Neural cell (in vitro differentiated cells): ENCODE measurements at regions not wholly inside any gene's neighbourhood (a gene's known extent, or its start where the extent isn't known, plus 50 kb on each side); places are given as distances from the start of the nearest gene placed in this dataset.

ENCODE experiments used
- EP300 ChIP-seq: fragments of 450-650 bp; conservative IDR thresholded peaks from 2 replicates; pipeline ENCODE4 v1.6.1; 2014; ENCODE audit warnings: antibody characterized with exemption, mild to moderate bottlenecking, moderate library complexity; ENCODE audit not compliant: poor library complexity, severe bottlenecking
- EZH2 ChIP-seq: fragments of 200-600, 300-800 bp; shearing (Covaris generic), sonication (generic); IDR thresholded peaks from 2 replicates; pipeline ENCODE4 v1.6.1; 2014; ENCODE audit warnings: antibody characterized with exemption, low read length, borderline replicate concordance, mild to moderate bottlenecking; ENCODE audit not compliant: insufficient read depth, poor library complexity, severe bottlenecking
- MXI1 ChIP-seq: fragments of 450-650 bp; conservative IDR thresholded peaks from 2 replicates; pipeline ENCODE4 v1.6.1; 2014; ENCODE audit warnings: antibody characterized with exemption, mild to moderate bottlenecking; ENCODE audit not compliant: poor library complexity, severe bottlenecking
- RAD21 ChIP-seq: fragments of 450-650 bp; conservative IDR thresholded peaks from 2 replicates; pipeline ENCODE4 v1.6.1; 2014; ENCODE audit warnings: antibody characterized with exemption, mild to moderate bottlenecking, moderate library complexity
- SMC3 ChIP-seq: fragments of 450-650 bp; conservative IDR thresholded peaks from 2 replicates; pipeline ENCODE4 v1.6.1; 2014; ENCODE audit warnings: antibody characterized with exemption, mild to moderate bottlenecking, moderate library complexity; ENCODE audit not compliant: poor library complexity
- TAF1 ChIP-seq: IDR thresholded peaks from 2 replicates; pipeline ENCODE4 v1.6.1; 2012; ENCODE audit warnings: low read depth
- TF ChIP-seq, protein P1 (sequence below): fragments of 450-650 bp; IDR thresholded peaks from 2 replicates; pipeline ENCODE4 v1.5.1; 2014; ENCODE audit warnings: antibody characterized with exemption, mild to moderate bottlenecking, moderate library complexity; ENCODE audit not compliant: poor library complexity, severe bottlenecking

- TF ChIP-seq, protein P1, sequence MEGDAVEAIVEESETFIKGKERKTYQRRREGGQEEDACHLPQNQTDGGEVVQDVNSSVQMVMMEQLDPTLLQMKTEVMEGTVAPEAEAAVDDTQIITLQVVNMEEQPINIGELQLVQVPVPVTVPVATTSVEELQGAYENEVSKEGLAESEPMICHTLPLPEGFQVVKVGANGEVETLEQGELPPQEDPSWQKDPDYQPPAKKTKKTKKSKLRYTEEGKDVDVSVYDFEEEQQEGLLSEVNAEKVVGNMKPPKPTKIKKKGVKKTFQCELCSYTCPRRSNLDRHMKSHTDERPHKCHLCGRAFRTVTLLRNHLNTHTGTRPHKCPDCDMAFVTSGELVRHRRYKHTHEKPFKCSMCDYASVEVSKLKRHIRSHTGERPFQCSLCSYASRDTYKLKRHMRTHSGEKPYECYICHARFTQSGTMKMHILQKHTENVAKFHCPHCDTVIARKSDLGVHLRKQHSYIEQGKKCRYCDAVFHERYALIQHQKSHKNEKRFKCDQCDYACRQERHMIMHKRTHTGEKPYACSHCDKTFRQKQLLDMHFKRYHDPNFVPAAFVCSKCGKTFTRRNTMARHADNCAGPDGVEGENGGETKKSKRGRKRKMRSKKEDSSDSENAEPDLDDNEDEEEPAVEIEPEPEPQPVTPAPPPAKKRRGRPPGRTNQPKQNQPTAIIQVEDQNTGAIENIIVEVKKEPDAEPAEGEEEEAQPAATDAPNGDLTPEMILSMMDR = no peak
- TF ChIP-seq SMC3 (no peak), EZH2 (no peak), EP300 (no peak), RAD21 (no peak), MXI1 (no peak), TAF1 (no peak)
These were observed 106.6 kb downstream of the SLC5A7 start for GRCh38 chr2:108092886-108093285.
